Natural killer cell (primary cell): ENCODE measurements at regions not wholly inside any gene's neighbourhood (a gene's known extent, or its start where the extent isn't known, plus 50 kb on each side); places are given as distances from the start of the nearest gene placed in this dataset.

Experiments used
- ATAC-seq, 3 donors: fragments of 150-1000 bp in 2 of 3; fragments of 200-7000 bp in 1 of 3; cut with Tn5 transposase; 1 replicate in 1 of 3; 2 replicates in 2 of 3; pipeline ENCODE4 v1.10.0; 2021; ENCODE audit warnings: mild to moderate bottlenecking in 2 of 3, moderate library complexity in 2 of 3
- DNase-seq, 2 donors: peaks; one replicate each; pipeline versions ENCODE4 v3.0.0 to v3.0.0-alpha.2; 2013 to 2021; ENCODE audit warnings: mixed read lengths in 1 of 2
- H3K27ac ChIP-seq: one replicate; pipeline ENCODE4 v1.5.1; 2013; ENCODE audit warnings: mild to moderate bottlenecking, low read length
- H3K27me3 ChIP-seq: one replicate; pipeline ENCODE4 v1.6.1; 2013; ENCODE audit warnings: low read length; ENCODE audit not compliant: control insufficient read depth, insufficient read depth
- H3K36me3 ChIP-seq: one replicate; pipeline ENCODE4 v1.6.1; 2013; ENCODE audit warnings: low read length; ENCODE audit not compliant: control insufficient read depth, insufficient read depth
- H3K4me1 ChIP-seq: one replicate; pipeline ENCODE4 v1.6.1; 2013; ENCODE audit warnings: low read length; ENCODE audit not compliant: control insufficient read depth, insufficient read depth
- H3K4me3 ChIP-seq: one replicate; pipeline ENCODE4 v1.5.1; 2013; ENCODE audit warnings: low read length
- H3K9me3 ChIP-seq: one replicate; pipeline ENCODE4 v1.6.1; 2013; ENCODE audit warnings: low read length; ENCODE audit not compliant: control insufficient read depth, insufficient read depth
- H3K27ac Mint-ChIP-seq, 2 donors: one replicate each; pipeline ENCODE4 v1.8.0; 2022; ENCODE audit warnings: mild to moderate bottlenecking in 2 of 2, mixed read lengths in 2 of 2, moderate library complexity in 1 of 2
- H3K27me3 Mint-ChIP-seq, 2 donors: one replicate each; pipeline ENCODE4 v1.8.0; 2022; ENCODE audit warnings: low read depth in 2 of 2, mixed read lengths in 2 of 2
- H3K36me3 Mint-ChIP-seq: one replicate; pipeline ENCODE4 v1.8.0; 2022; ENCODE audit warnings: mixed read lengths
- H3K4me1 Mint-ChIP-seq, 2 donors: one replicate each; pipeline ENCODE4 v1.8.0; 2022; ENCODE audit warnings: mixed read lengths in 2 of 2
- H3K4me3 Mint-ChIP-seq: one replicate; pipeline ENCODE4 v1.8.0; 2022; ENCODE audit warnings: mild to moderate bottlenecking, moderate library complexity, mixed read lengths
- H3K9me3 Mint-ChIP-seq, 2 donors: one replicate each; pipeline ENCODE4 v1.8.0; 2022; ENCODE audit warnings: mixed read lengths in 2 of 2
- CTCF ChIP-seq: fragments of 200-600 bp; IDR thresholded peaks from one replicate; pipeline ENCODE4 v1.8.0; 2022; ENCODE audit warnings: antibody characterized with exemption
- WGBS: methylation state at CpG from one replicate; pipeline ENCODE4 v1.1.7; 2013; ENCODE audit warnings: missing lambda C conversion rate; ENCODE audit not compliant: insufficient coverage; 5-methylcytosine and 5-hydroxymethylcytosine counted together
- intact Hi-C: fragments of 100-400 bp; cut with micrococcal nuclease; formaldehyde crosslinking; loops from one replicate; pipeline ENCODE4 v1.14.2; 2022

- Histone ChIP-seq H3K27ac (no peak overlapping the region), H3K9me3 (no peaks in the 10 kb centered on the region), H3K36me3 (no peaks in the 10 kb centered on the region), H3K4me3 (no peak overlapping the region), H3K27me3 (no peaks in the 10 kb centered on the region), H3K4me1 (peaks cover 8% of the 10 kb centered on the region)
- H3K9me3 Mint-ChIP-seq: no peaks in the 10 kb centered on the region
- peaks cover 3 to 4% of the 10 kb centered on the region in 2 donors for H3K27me3 Mint-ChIP-seq
- intact Hi-C loops: no loop called here
- no peak overlapping the region for H3K27ac Mint-ChIP-seq
- peaks cover 0 to 9% of the 10 kb centered on the region in 2 donors for H3K4me1 Mint-ChIP-seq
- 58% methylated on average over 13 of the region's 13 CpGs for WGBS
- H3K36me3 Mint-ChIP-seq: no peaks in the 10 kb centered on the region
- DNase-seq: no peak
- no peak for TF ChIP-seq CTCF
- ATAC-seq: no peak
- H3K4me3 Mint-ChIP-seq: no peak overlapping the region
These were observed 62.2 kb upstream of the RTN4 start for GRCh38 chr2:55112229-55113031.

- Histone ChIP-seq H3K27me3 (no peaks in the 10 kb centered on the region), H3K4me3 (no peak overlapping the region), H3K36me3 (no peaks in the 10 kb centered on the region), H3K4me1 (peaks cover 8% of the 10 kb centered on the region), H3K9me3 (no peaks in the 10 kb centered on the region), H3K27ac (no peak overlapping the region)
- intact Hi-C loops: no loop called here
- Mint-ChIP-seq H3K4me3 (no peak overlapping the region), H3K9me3 (no peaks in the 10 kb centered on the region), H3K27ac (no peak overlapping the region), H3K27me3 (no peaks in the 10 kb centered on the region), H3K4me1 (peaks cover 0 to 9% of the 10 kb centered on the region in 2 donors), H3K36me3 (no peaks in the 10 kb centered on the region)
- TF ChIP-seq CTCF: no peak
- ATAC-seq (peak in 1 of 3 donors; percentile 41), DNase-seq (no peak)
- 48% methylated on average over 11 of the region's 11 CpGs for WGBS
These were observed 61.4 kb upstream of the RTN4 start for GRCh38 chr2:55111570-55112228.

- no peak overlapping the region for H3K4me3 Mint-ChIP-seq
- WGBS: 63% methylated on average over 1 of the region's 4 CpGs
- H3K9me3 Mint-ChIP-seq: no peaks in the 10 kb centered on the region
- no peak overlapping the region for H3K27ac ChIP-seq
- intact Hi-C loops: no loop called here
- no peaks in the 10 kb centered on the region for H3K27me3 ChIP-seq
- ATAC-seq (no peak), DNase-seq (no peak)
- no peaks in the 10 kb centered on the region for H3K36me3 ChIP-seq
- no peaks in the 10 kb centered on the region for H3K36me3 Mint-ChIP-seq
- no peaks in the 10 kb centered on the region for H3K27me3 Mint-ChIP-seq
- H3K9me3 ChIP-seq: no peaks in the 10 kb centered on the region
- TF ChIP-seq CTCF: no peak
- H3K4me1 ChIP-seq: peaks cover 8% of the 10 kb centered on the region
- H3K4me1 Mint-ChIP-seq: peaks cover 0 to 9% of the 10 kb centered on the region in 2 donors
- no peak overlapping the region for H3K4me3 ChIP-seq
- H3K27ac Mint-ChIP-seq: no peak overlapping the region
These were observed 60.9 kb upstream of the RTN4 start for GRCh38 chr2:55111230-55111569.
